HEK293 (cell line): ENCODE measurements at regions not wholly inside any gene's neighbourhood (a gene's known extent, or its start where the extent isn't known, plus 50 kb on each side); places are given as distances from the start of the nearest gene placed in this dataset.

ENCODE experiments used
- CTCF ChIA-PET: fragments of 350-600 bp; formaldehyde crosslinking; extraction: SDS; loops from one replicate; lab custom pipeline; 2021; ENCODE audit warnings: antibody characterized with exemption; lab: Yijun Ruan, JAX
- POLR2A ChIA-PET: fragments of 300-600 bp; formaldehyde crosslinking; extraction: SDS; loops from one replicate; lab custom pipeline; 2020; ENCODE audit warnings: antibody characterized with exemption, inconsistent platforms; lab: Yijun Ruan, JAX
- H3K27ac ChIP-seq: fragments of 200-500 bp; sonication (Bioruptor generic); 2 replicates; pipeline ENCODE4 v1.5.1; 2014; ENCODE audit warnings: low read depth, low read length, control low read depth, inconsistent platforms; ENCODE audit errors: extremely low read depth
- H3K36me3 ChIP-seq, 2 experiments: fragments of 200-500 bp in 1 of 2; sonication (Bioruptor generic) in 1 of 2; 1 replicate in 1 of 2; 2 replicates in 1 of 2; pipeline ENCODE4 v1.5.1; 2014 to 2017; ENCODE audit warnings: inconsistent platforms in 2 of 2, low read length in 2 of 2; ENCODE audit not compliant: control insufficient read depth in 2 of 2, insufficient read depth in 1 of 2
- H3K4me1 ChIP-seq: fragments of 200-500 bp; sonication (Bioruptor generic); 2 replicates; pipeline ENCODE4 v1.5.1; 2014; ENCODE audit warnings: mild to moderate bottlenecking, low read length, inconsistent platforms; ENCODE audit not compliant: control insufficient read depth, insufficient read depth
- H3K4me3 ChIP-seq: 2 replicates; pipeline ENCODE4 v1.5.1; 2011; ENCODE audit warnings: low read depth, mild to moderate bottlenecking, control low read depth, low read length, moderate library complexity
- H3K9me3 ChIP-seq: fragments of 200-500 bp; sonication (Bioruptor generic); 2 replicates; pipeline ENCODE4 v1.5.1; 2014; ENCODE audit warnings: low read depth, low read length, inconsistent platforms; ENCODE audit not compliant: control insufficient read depth, insufficient read depth
- ATF2 ChIP-seq: fragments of 450-650 bp; formaldehyde crosslinking; IDR thresholded peaks from 2 replicates; pipeline ENCODE4 v1.5.1; 2016; ENCODE audit warnings: missing biosample characterization, missing genetic modification characterization, low read depth
- ELK4 ChIP-seq: IDR thresholded peaks from 2 replicates; pipeline ENCODE4 v1.6.1; 2011; ENCODE audit warnings: mild to moderate bottlenecking, low read depth, low read length, borderline replicate concordance
- GLIS2 ChIP-seq: fragments of 450-650 bp; formaldehyde crosslinking; IDR thresholded peaks from 2 replicates; pipeline ENCODE4 v1.5.1; 2016; ENCODE audit warnings: missing biosample characterization, missing genetic modification characterization
- IKZF3 ChIP-seq: fragments of 450-650 bp; IDR thresholded peaks from 2 replicates; pipeline ENCODE4 v1.5.0; 2018; ENCODE audit warnings: missing biosample characterization, mild to moderate bottlenecking, missing genetic modification characterization, moderate library complexity
- KLF10 ChIP-seq: fragments of 450-650 bp; IDR thresholded peaks from 2 replicates; pipeline ENCODE4 v1.5.1; 2018; ENCODE audit warnings: missing biosample characterization, mild to moderate bottlenecking, missing genetic modification characterization
- MEIS1 ChIP-seq: sonication (generic); formaldehyde crosslinking; IDR thresholded peaks from 2 replicates; pipeline ENCODE4 v1.8.1; 2022; ENCODE audit warnings: missing genetic modification reagents, mild to moderate bottlenecking, borderline replicate concordance
- MZF1 ChIP-seq: fragments of 450-650 bp; formaldehyde crosslinking; IDR thresholded peaks from 2 replicates; pipeline ENCODE4 v1.5.1; 2017; ENCODE audit warnings: missing biosample characterization, missing genetic modification characterization, borderline replicate concordance
- RBAK ChIP-seq: fragments of 450-650 bp; formaldehyde crosslinking; IDR thresholded peaks from 2 replicates; pipeline ENCODE4 v1.5.1; 2016; ENCODE audit warnings: missing biosample characterization, missing genetic modification characterization
- SCRT2 ChIP-seq: fragments of 450-650 bp; formaldehyde crosslinking; IDR thresholded peaks from 2 replicates; pipeline ENCODE4 v1.5.1; 2016; ENCODE audit warnings: missing biosample characterization, missing genetic modification characterization
- SP2 ChIP-seq: fragments of 450-650 bp; formaldehyde crosslinking; IDR thresholded peaks from 2 replicates; pipeline ENCODE4 v1.5.1; 2016; ENCODE audit warnings: missing biosample characterization, missing genetic modification characterization
- TRIM28 ChIP-seq: IDR thresholded peaks from 2 replicates; pipeline ENCODE4 v1.6.1; 2011; ENCODE audit warnings: low read length, control low read depth, borderline replicate concordance
- YY1 ChIP-seq: fragments of 450-650 bp; formaldehyde crosslinking; IDR thresholded peaks from 2 replicates; pipeline ENCODE4 v1.5.1; 2018; ENCODE audit warnings: missing biosample characterization, missing genetic modification characterization
- ZBTB11 ChIP-seq: fragments of 450-650 bp; formaldehyde crosslinking; conservative IDR thresholded peaks from 2 replicates; pipeline ENCODE4 v1.5.1; 2016; ENCODE audit warnings: low read depth, missing biosample characterization, missing genetic modification characterization
- ZBTB21 ChIP-seq: fragments of 450-650 bp; formaldehyde crosslinking; IDR thresholded peaks from 2 replicates; pipeline ENCODE4 v1.5.1; 2017; ENCODE audit warnings: missing biosample characterization, missing genetic modification characterization
- ZNF121 ChIP-seq: fragments of 450-650 bp; formaldehyde crosslinking; IDR thresholded peaks from 2 replicates; pipeline ENCODE4 v1.5.1; 2016; ENCODE audit warnings: missing biosample characterization, missing genetic modification characterization
- ZNF274 ChIP-seq, 2 experiments: fragments of 200-500 bp in 1 of 2; fragments of 450-650 bp in 1 of 2; sonication (Bioruptor generic) in 1 of 2; formaldehyde crosslinking in 1 of 2; IDR thresholded peaks; 2 replicates each; pipeline versions ENCODE4 v1.5.1 to v1.6.1; 2014 to 2016; ENCODE audit warnings: borderline replicate concordance in 1 of 2, inconsistent platforms in 1 of 2, low read length in 1 of 2, missing biosample characterization in 1 of 2, missing genetic modification characterization in 1 of 2
- ZNF335 ChIP-seq: fragments of 450-650 bp; formaldehyde crosslinking; conservative IDR thresholded peaks from 2 replicates; pipeline ENCODE4 v1.5.1; 2016; ENCODE audit warnings: missing biosample characterization, missing genetic modification characterization
- ZNF558 ChIP-seq: fragments of 450-650 bp; formaldehyde crosslinking; IDR thresholded peaks from 2 replicates; pipeline ENCODE4 v1.5.1; 2016; ENCODE audit warnings: missing biosample characterization, missing genetic modification characterization
- ZNF560 ChIP-seq: fragments of 450-650 bp; formaldehyde crosslinking; IDR thresholded peaks from 2 replicates; pipeline ENCODE4 v1.5.1; 2017; ENCODE audit warnings: missing biosample characterization, missing genetic modification characterization, borderline replicate concordance
- ZNF600 ChIP-seq: fragments of 450-650 bp; formaldehyde crosslinking; IDR thresholded peaks from 2 replicates; pipeline ENCODE4 v1.5.1; 2016; ENCODE audit warnings: missing biosample characterization, missing genetic modification characterization
- ZNF623 ChIP-seq: fragments of 450-650 bp; formaldehyde crosslinking; IDR thresholded peaks from 2 replicates; pipeline ENCODE4 v1.5.1; 2016; ENCODE audit warnings: missing biosample characterization, missing genetic modification characterization
- ZNF707 ChIP-seq: fragments of 450-650 bp; formaldehyde crosslinking; IDR thresholded peaks from 2 replicates; pipeline ENCODE4 v1.5.1; 2016; ENCODE audit warnings: missing biosample characterization, missing genetic modification characterization
- ZSCAN16 ChIP-seq: fragments of 450-650 bp; formaldehyde crosslinking; IDR thresholded peaks from 2 replicates; pipeline ENCODE4 v1.5.1; 2016; ENCODE audit warnings: missing biosample characterization, missing genetic modification characterization

GRCh38 chr6:74507649-74508048 is 698.2 kb downstream of the COL12A1 start:
- H3K9me3 ChIP-seq = no peaks in the 10 kb centered on the region
- H3K4me1 ChIP-seq = no peaks in the 10 kb centered on the region
- TF ChIP-seq ZNF560 (tag by site-specific recombination) (no peak), ELK4 (no peak), IKZF3 (tag by site-specific recombination) (no peak), ZBTB11 (tag by site-specific recombination) (no peak), ZSCAN16 (no peak), MEIS1 (CRISPR knock-in tag) (no peak), ZNF707 (tag by site-specific recombination) (no peak), RBAK (tag by site-specific recombination) (no peak), SP2 (tag by site-specific recombination) (no peak), MZF1 (tag by site-specific recombination) (no peak), TRIM28 (no peak), YY1 (tag by site-specific recombination) (no peak), ZNF558 (tag by site-specific recombination) (no peak), SCRT2 (tag by site-specific recombination) (no peak), ZNF623 (no peak), ZNF274 (IDR thresholded peaks at IDR 0.05; ENCODE audit: low read length) (no peak), ZNF274 (tag by site-specific recombination; IDR thresholded peaks at IDR 0.05; ENCODE audit: borderline replicate concordance) (no peak), ZNF600 (tag by site-specific recombination) (no peak), ZNF335 (tag by site-specific recombination) (no peak), ZNF121 (no peak)
- TF ChIP-seq, all 188 proteins: peak for 0
- H3K27ac ChIP-seq = no peak overlapping the region
- no peaks in the 10 kb centered on the region for H3K36me3 ChIP-seq
- no peak overlapping the region for H3K4me3 ChIP-seq
- CTCF ChIA-PET = no interaction called here
- POLR2A ChIA-PET = no interaction called here

GRCh38 chr6:74505391-74505790 is 700.5 kb downstream of the COL12A1 start:
- Histone ChIP-seq H3K4me3 (no peak overlapping the region), H3K9me3 (no peaks in the 10 kb centered on the region), H3K27ac (no peak overlapping the region), H3K36me3 (no peaks in the 10 kb centered on the region), H3K4me1 (no peaks in the 10 kb centered on the region)
- ChIA-PET POLR2A (no interaction called here), CTCF (interaction anchor here (0.6 to 0.7 kb wide), 2 partner anchors 766 to 1289 kb away, joined by 3 to 4 read pairs; no protein-coding TSS in a partner anchor)
- TF ChIP-seq ATF2 (tag by site-specific recombination) (no peak), GLIS2 (tag by site-specific recombination) (no peak), KLF10 (tag by site-specific recombination) (no peak), ZBTB21 (no peak)
